ENCODE measurements at regions not wholly inside any gene's neighbourhood (a gene's known extent, or its start where the extent isn't known, plus 50 kb on each side); places are given as distances from the start of the nearest gene placed in this dataset.

- no peak for TF ChIP-seq CTCF (IDR thresholded peaks at IDR 0.05)
- no peak for TF ChIP-seq POLR2AphosphoS5 (IDR thresholded peaks at IDR 0.05)
- TF ChIP-seq POLR2A (IDR thresholded peaks at IDR 0.05), result no peak
Observed at GRCh38 chr1:87194271-87194774, 134.4 kb upstream of the LMO4 start.

All from breast epithelium (tissue), 3 donors.